NB4 (cell line): ENCODE measurements at regions not wholly inside any gene's neighbourhood (a gene's known extent, or its start where the extent isn't known, plus 50 kb on each side); places are given as distances from the start of the nearest gene placed in this dataset.

Experiments
- CTCF ChIP-seq: IDR thresholded peaks from one replicate; pipeline ENCODE4 v1.5.1; 2012; ENCODE audit warnings: low read depth, low read length
- MAX ChIP-seq: IDR thresholded peaks from 2 replicates; pipeline ENCODE4 v1.6.1; 2011; ENCODE audit warnings: low read depth, low read length
- POLR2A ChIP-seq: IDR thresholded peaks from 2 replicates; pipeline ENCODE4 v1.6.1; 2011; ENCODE audit warnings: mild to moderate bottlenecking; ENCODE audit not compliant: insufficient read length; ENCODE audit errors: extremely low read depth

DNA sequence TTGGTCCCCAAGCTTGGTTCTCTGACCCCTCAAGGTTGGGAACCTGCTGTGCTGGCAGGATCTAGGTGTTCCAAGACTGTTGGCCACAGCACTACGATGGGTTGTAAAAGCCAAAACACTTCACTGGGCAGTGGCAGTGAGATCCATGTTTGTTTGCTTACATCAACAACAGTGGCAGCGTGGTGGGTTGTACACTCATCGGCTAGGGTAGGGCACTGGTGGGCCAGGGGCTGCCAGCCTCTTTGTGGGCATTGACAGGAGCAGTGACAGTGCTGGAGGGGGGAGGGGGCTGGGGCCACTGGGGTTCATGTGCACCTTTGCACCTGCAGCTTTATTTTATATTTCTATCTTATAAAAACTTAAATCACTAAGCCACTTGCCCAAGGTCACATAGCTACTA is 126.7 kb upstream of the ZWINT start:
- TF ChIP-seq CTCF (no peak), POLR2A (no peak), MAX (no peak)
